Tibial nerve (tissue), 4 donors: ENCODE measurements at regions not wholly inside any gene's neighbourhood (a gene's known extent, or its start where the extent isn't known, plus 50 kb on each side); places are given as distances from the start of the nearest gene placed in this dataset.
"Not testable (repeated sequence)": the region's sequence is repeated elsewhere in the genome, so short reads cannot be mapped to it uniquely, and the experiment has no call there.

ENCODE experiments used
- DNase-seq, 2 donors: peaks; one replicate each; pipeline ENCODE4 v3.0.0-alpha.2; 2019; ENCODE audit warnings: low spot score in 2 of 2
- H3K27ac ChIP-seq, 4 donors: fragments of 200-600 bp; sonication (generic) in 3 of 4; one replicate each; pipeline ENCODE4 v1.5.1; 2017 to 2019; ENCODE audit warnings: mild to moderate bottlenecking in 1 of 4
- H3K27me3 ChIP-seq, 2 donors: fragments of 200-600 bp; sonication (generic) in 1 of 2; one replicate each; pipeline versions ENCODE4 v1.5.1 to v1.6.0; 2017 to 2019
- H3K36me3 ChIP-seq, 3 donors: fragments of 200-600 bp; sonication (generic); one replicate each; pipeline ENCODE4 v1.5.1; 2018 to 2019
- H3K4me1 ChIP-seq, 4 donors: fragments of 200-600 bp; sonication (generic) in 3 of 4; one replicate each; pipeline ENCODE4 v1.5.1; 2017 to 2019
- H3K4me3 ChIP-seq, 4 donors: fragments of 200-600 bp; sonication (generic) in 3 of 4; one replicate each; pipeline ENCODE4 v1.5.1; 2017 to 2019; ENCODE audit warnings: mild to moderate bottlenecking in 1 of 4, moderate library complexity in 1 of 4
- H3K9me3 ChIP-seq, 4 donors: fragments of 200-600 bp; sonication (generic) in 3 of 4; one replicate each; pipeline ENCODE4 v1.5.1; 2017 to 2019
- EP300 ChIP-seq, 2 donors: sonication (generic); formaldehyde crosslinking; IDR thresholded peaks; one replicate each; pipeline ENCODE4 v1.6.1; 2017; ENCODE audit warnings: antibody characterized with exemption in 2 of 2, mild to moderate bottlenecking in 1 of 2
- POLR2A ChIP-seq, 2 donors: fragments of 450-650 bp; IDR thresholded peaks; one replicate each; pipeline ENCODE4 v1.6.1; 2017; ENCODE audit warnings: antibody characterized with exemption in 2 of 2, mild to moderate bottlenecking in 2 of 2, moderate library complexity in 2 of 2
- WGBS, 2 donors: methylation state at CpG; one replicate each; pipeline ENCODE4 v1.1.5; 2018; 5-methylcytosine and 5-hydroxymethylcytosine counted together
- TF ChIP-seq, protein P1 (sequence below), 5 experiments: fragments of 200-600 bp in 3 of 5; fragments of 450-650 bp in 2 of 5; sonication (generic) in 3 of 5; IDR thresholded peaks; one replicate each; pipeline ENCODE4 v1.5.1; 2016 to 2019; ENCODE audit warnings: antibody characterized with exemption in 5 of 5, mild to moderate bottlenecking in 3 of 5, moderate library complexity in 2 of 5

GRCh38 chrX:27163236-27163635, 299.9 kb downstream of the PPP4R3C start:
- H3K4me1 ChIP-seq, result no peaks in the 10 kb centered on the region
- H3K27me3 ChIP-seq, result peaks cover 0 to 4% of the 10 kb centered on the region in 2 donors
- H3K27ac ChIP-seq, result no peak overlapping the region
- no peak for DNase-seq
- TF ChIP-seq, protein P1, sequence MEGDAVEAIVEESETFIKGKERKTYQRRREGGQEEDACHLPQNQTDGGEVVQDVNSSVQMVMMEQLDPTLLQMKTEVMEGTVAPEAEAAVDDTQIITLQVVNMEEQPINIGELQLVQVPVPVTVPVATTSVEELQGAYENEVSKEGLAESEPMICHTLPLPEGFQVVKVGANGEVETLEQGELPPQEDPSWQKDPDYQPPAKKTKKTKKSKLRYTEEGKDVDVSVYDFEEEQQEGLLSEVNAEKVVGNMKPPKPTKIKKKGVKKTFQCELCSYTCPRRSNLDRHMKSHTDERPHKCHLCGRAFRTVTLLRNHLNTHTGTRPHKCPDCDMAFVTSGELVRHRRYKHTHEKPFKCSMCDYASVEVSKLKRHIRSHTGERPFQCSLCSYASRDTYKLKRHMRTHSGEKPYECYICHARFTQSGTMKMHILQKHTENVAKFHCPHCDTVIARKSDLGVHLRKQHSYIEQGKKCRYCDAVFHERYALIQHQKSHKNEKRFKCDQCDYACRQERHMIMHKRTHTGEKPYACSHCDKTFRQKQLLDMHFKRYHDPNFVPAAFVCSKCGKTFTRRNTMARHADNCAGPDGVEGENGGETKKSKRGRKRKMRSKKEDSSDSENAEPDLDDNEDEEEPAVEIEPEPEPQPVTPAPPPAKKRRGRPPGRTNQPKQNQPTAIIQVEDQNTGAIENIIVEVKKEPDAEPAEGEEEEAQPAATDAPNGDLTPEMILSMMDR (IDR thresholded peaks at IDR 0.05), result no peak
- TF ChIP-seq EP300 (IDR thresholded peaks at IDR 0.05) (no peak), POLR2A (IDR thresholded peaks at IDR 0.05) (no peak)
- H3K9me3 ChIP-seq, result no peaks in the 10 kb centered on the region
- no peak overlapping the region for H3K4me3 ChIP-seq
- 56% methylated on average over 4 of the region's 4 CpGs for WGBS, 2 donors
- no peaks in the 10 kb centered on the region for H3K36me3 ChIP-seq

- TF ChIP-seq, protein P1 (IDR thresholded peaks at IDR 0.05), result no peak
- TF ChIP-seq EP300 (IDR thresholded peaks at IDR 0.05) (no peak), POLR2A (IDR thresholded peaks at IDR 0.05) (no peak)
- Histone ChIP-seq H3K36me3 (no peaks in the 10 kb centered on the region), H3K27me3 (peaks cover 0 to 4% of the 10 kb centered on the region in 2 donors), H3K4me1 (no peaks in the 10 kb centered on the region), H3K9me3 (no peaks in the 10 kb centered on the region), H3K27ac (no peak overlapping the region), H3K4me3 (no peak overlapping the region)
- DNase-seq, result no peak
- WGBS, 2 donors, result 33 to 39% methylated on average over 1 of the region's 1 CpG
Measured at GRCh38 chrX:27162496-27162895, 300.6 kb downstream of the PPP4R3C start.

GRCh38 chrX:27156921-27157320, 306.2 kb downstream of the PPP4R3C start:
- H3K27ac ChIP-seq, H3K4me3 ChIP-seq, H3K4me1 ChIP-seq, H3K9me3 ChIP-seq, H3K36me3 ChIP-seq, H3K27me3 ChIP-seq, DNase-seq: not testable (repeated sequence)
- 92 to 100% methylated on average over 2 to 18 of the region's 21 CpGs for WGBS, 2 donors

GRCh38 chrX:27136325-27136724, 326.8 kb downstream of the PPP4R3C start:
- TF ChIP-seq, protein P1 (IDR thresholded peaks at IDR 0.05), result no peak
- no peak for TF ChIP-seq EP300 (IDR thresholded peaks at IDR 0.05)
- no peak for TF ChIP-seq POLR2A (IDR thresholded peaks at IDR 0.05)
- H3K36me3 ChIP-seq, result no peaks in the 10 kb centered on the region
- H3K4me3 ChIP-seq, result no peak overlapping the region
- no peaks in the 10 kb centered on the region for H3K9me3 ChIP-seq
- no peaks in the 10 kb centered on the region for H3K4me1 ChIP-seq
- no peaks in the 10 kb centered on the region for H3K27me3 ChIP-seq
- WGBS, 2 donors, result 62 to 79% methylated on average over 1 of the region's 1 CpG
- no peak for DNase-seq
- H3K27ac ChIP-seq, result no peak overlapping the region

GRCh38 chrX:27132862-27133261, 330.3 kb downstream of the PPP4R3C start:
- WGBS, 2 donors, result 0 to 34% methylated on average over 1 of the region's 1 CpG
- no peak overlapping the region for H3K27ac ChIP-seq
- TF ChIP-seq EP300 (IDR thresholded peaks at IDR 0.05) (no peak), POLR2A (IDR thresholded peaks at IDR 0.05) (no peak)
- TF ChIP-seq, protein P1 (IDR thresholded peaks at IDR 0.05), result no peak
- no peaks in the 10 kb centered on the region for H3K4me1 ChIP-seq
- H3K27me3 ChIP-seq, result no peaks in the 10 kb centered on the region
- H3K4me3 ChIP-seq, result no peak overlapping the region
- DNase-seq, result no peak
- no peaks in the 10 kb centered on the region for H3K9me3 ChIP-seq
- no peaks in the 10 kb centered on the region for H3K36me3 ChIP-seq

DNA sequence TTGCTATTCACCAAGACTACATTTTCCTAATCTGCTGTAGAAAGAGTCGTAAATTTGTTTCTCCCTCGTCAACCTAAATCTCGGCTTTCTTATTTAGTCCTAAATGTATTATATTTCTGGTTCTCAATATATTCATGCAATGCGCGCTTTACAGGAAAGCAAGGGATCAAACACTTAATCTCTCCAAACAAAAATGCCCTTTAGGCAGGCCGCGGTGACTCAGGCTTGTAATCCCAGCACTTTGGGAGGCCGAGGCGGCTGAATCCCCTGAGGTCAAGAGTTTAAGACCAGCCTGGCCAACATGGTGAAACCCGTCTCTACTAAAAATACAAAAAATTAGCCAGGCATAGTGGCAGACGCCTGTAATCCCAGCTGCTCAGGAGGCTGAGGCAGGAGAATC, 376.0 kb downstream of the PPP4R3C start:
- not testable (repeated sequence) for H3K36me3 ChIP-seq, H3K27ac ChIP-seq, H3K27me3 ChIP-seq, H3K9me3 ChIP-seq, H3K4me3 ChIP-seq, H3K4me1 ChIP-seq, DNase-seq
- WGBS, 2 donors, result 59 to 63% methylated on average over 11 of the region's 11 CpGs
